Activated CD8-positive, alpha-beta T cell treated with anti-CD3 and anti-CD28 coated beads for 36 hours (primary cell): ENCODE measurements at regions not wholly inside any gene's neighbourhood (a gene's known extent, or its start where the extent isn't known, plus 50 kb on each side); places are given as distances from the start of the nearest gene placed in this dataset.

Experiments
- ATAC-seq: fragments of 200-7000 bp; cut with Tn5 transposase; one replicate; pipeline ENCODE4 v1.10.0; 2021; ENCODE audit warnings: mild to moderate bottlenecking, moderate library complexity
- CTCF ChIA-PET: fragments of 350-600 bp; sonication (Branson Sonifier 250); formaldehyde crosslinking; loops from one replicate; lab custom pipeline; 2021; ENCODE audit warnings: antibody characterized with exemption; lab: Charles Lee
- POLR2A ChIA-PET: fragments of 350-600 bp; sonication (Branson Sonifier 250); formaldehyde crosslinking; loops from one replicate; lab custom pipeline; 2021; ENCODE audit warnings: antibody characterized with exemption; lab: Charles Lee
- DNase-seq: peaks from one replicate; pipeline ENCODE4 v3.0.0-alpha.2; 2020
- H3K27ac Mint-ChIP-seq: one replicate; pipeline ENCODE4 v1.8.0; 2021; ENCODE audit warnings: mild to moderate bottlenecking, mixed read lengths
- H3K27me3 Mint-ChIP-seq: one replicate; pipeline ENCODE4 v1.8.0; 2021; ENCODE audit warnings: mixed read lengths
- H3K36me3 Mint-ChIP-seq: one replicate; pipeline ENCODE4 v1.8.0; 2021; ENCODE audit warnings: low read depth, mixed read lengths
- H3K4me1 Mint-ChIP-seq: one replicate; pipeline ENCODE4 v1.8.0; 2021; ENCODE audit warnings: low read depth, mixed read lengths
- H3K4me3 Mint-ChIP-seq: one replicate; pipeline ENCODE4 v1.8.0; 2021; ENCODE audit warnings: mild to moderate bottlenecking, moderate library complexity, mixed read lengths
- H3K9me3 Mint-ChIP-seq: one replicate; pipeline ENCODE4 v1.8.0; 2021; ENCODE audit warnings: mixed read lengths
- intact Hi-C: fragments of 100-400 bp; cut with micrococcal nuclease; formaldehyde crosslinking; loops from one replicate; pipeline ENCODE4 v1.10.0; 2022
- TF ChIP-seq, protein P1 (sequence below): fragments of 200-600 bp; IDR thresholded peaks from one replicate; pipeline ENCODE4 v1.8.0; 2022; ENCODE audit warnings: antibody characterized with exemption, mild to moderate bottlenecking

DNA sequence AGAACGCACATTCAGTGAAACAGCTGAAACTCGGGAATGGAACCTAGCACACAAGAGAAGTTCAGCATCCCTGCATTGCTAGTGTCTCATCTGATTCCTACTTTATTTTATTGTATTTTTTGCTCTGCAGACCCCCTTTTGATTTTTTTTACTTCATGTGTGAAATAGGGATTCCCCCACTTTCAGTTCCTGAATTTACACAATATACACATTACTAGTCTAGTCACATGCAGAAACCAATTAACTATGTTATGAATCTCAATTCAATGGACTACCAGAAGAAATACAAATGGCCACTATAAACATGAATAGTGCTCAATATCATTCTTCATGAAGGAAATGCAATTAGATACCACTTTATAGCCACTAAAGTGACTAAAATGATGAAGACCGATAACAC is 386.1 kb upstream of the COBL start:
- ATAC-seq (no peak), DNase-seq (no peak)
- Mint-ChIP-seq H3K27ac (no peak overlapping the region), H3K9me3 (peaks cover 7% of the 10 kb centered on the region), H3K4me1 (no peaks in the 10 kb centered on the region), H3K36me3 (no peaks in the 10 kb centered on the region), H3K4me3 (no peak overlapping the region), H3K27me3 (no peaks in the 10 kb centered on the region)
- intact Hi-C loops: no loop called here
- ChIA-PET POLR2A (no interaction called here), CTCF (no interaction called here)
- TF ChIP-seq, protein P1, sequence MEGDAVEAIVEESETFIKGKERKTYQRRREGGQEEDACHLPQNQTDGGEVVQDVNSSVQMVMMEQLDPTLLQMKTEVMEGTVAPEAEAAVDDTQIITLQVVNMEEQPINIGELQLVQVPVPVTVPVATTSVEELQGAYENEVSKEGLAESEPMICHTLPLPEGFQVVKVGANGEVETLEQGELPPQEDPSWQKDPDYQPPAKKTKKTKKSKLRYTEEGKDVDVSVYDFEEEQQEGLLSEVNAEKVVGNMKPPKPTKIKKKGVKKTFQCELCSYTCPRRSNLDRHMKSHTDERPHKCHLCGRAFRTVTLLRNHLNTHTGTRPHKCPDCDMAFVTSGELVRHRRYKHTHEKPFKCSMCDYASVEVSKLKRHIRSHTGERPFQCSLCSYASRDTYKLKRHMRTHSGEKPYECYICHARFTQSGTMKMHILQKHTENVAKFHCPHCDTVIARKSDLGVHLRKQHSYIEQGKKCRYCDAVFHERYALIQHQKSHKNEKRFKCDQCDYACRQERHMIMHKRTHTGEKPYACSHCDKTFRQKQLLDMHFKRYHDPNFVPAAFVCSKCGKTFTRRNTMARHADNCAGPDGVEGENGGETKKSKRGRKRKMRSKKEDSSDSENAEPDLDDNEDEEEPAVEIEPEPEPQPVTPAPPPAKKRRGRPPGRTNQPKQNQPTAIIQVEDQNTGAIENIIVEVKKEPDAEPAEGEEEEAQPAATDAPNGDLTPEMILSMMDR: no peak

DNA sequence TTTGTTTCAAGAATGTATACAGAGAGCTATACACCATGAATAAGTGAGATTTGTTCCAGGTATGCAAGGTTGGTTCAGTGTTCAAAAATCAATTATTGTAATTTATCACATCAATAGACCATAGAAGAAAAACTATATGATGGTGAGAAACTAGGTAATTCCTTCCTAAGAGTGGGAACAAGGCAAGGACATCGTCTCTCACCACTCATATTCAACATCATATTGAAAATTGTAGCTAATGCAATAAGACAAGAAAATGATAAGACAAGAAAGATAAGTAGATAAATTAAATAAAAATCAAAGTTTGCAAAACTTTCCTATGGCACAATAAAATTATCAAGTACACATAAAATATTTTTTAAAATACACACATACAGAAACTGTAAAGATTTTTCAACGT is 385.3 kb upstream of the COBL start:
- ATAC-seq (no peak), DNase-seq (no peak)
- Mint-ChIP-seq H3K27me3 (no peaks in the 10 kb centered on the region), H3K27ac (no peak overlapping the region), H3K9me3 (peaks cover 7% of the 10 kb centered on the region), H3K4me3 (no peak overlapping the region), H3K4me1 (no peaks in the 10 kb centered on the region), H3K36me3 (no peaks in the 10 kb centered on the region)
- intact Hi-C loops: no loop called here
- POLR2A ChIA-PET: no interaction called here
- CTCF ChIA-PET: no interaction called here
- TF ChIP-seq, protein P1: no peak

DNA sequence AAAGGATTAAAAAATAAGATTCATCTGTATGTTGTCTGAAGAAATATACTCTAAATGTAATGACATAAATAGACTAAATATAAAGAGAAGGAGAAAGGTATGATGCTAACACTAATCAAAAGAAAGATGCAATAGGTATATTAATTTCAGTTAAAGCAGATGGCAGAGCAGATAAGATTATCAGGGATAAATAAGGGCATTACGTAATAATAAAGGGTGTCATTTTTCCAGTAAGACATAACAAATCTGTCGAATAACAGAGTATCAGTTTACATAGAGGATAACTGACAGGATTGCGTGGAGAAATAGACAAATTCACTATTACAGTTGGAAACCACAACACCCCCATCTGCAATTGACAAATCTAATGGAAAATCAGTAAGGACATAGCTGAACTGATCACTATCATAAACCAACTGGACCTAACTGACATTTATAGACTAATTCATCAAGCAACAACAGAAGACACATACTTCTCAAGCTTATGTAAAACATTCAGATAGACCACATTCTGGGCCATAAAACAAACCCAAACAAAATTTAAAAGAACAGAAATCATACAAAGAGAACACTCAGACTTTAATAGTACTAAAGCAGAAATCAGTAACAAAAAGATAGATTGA is 384.1 kb upstream of the COBL start:
- POLR2A ChIA-PET: no interaction called here
- TF ChIP-seq, protein P1: no peak
- DNase-seq: no peak
- no peak for ATAC-seq
- H3K4me3 Mint-ChIP-seq: no peak overlapping the region
- no peaks in the 10 kb centered on the region for H3K4me1 Mint-ChIP-seq
- intact Hi-C loops: no loop called here
- CTCF ChIA-PET: no interaction called here
- no peaks in the 10 kb centered on the region for H3K36me3 Mint-ChIP-seq
- H3K27ac Mint-ChIP-seq: no peak overlapping the region
- H3K9me3 Mint-ChIP-seq: peaks cover 5% of the 10 kb centered on the region
- no peaks in the 10 kb centered on the region for H3K27me3 Mint-ChIP-seq

DNA sequence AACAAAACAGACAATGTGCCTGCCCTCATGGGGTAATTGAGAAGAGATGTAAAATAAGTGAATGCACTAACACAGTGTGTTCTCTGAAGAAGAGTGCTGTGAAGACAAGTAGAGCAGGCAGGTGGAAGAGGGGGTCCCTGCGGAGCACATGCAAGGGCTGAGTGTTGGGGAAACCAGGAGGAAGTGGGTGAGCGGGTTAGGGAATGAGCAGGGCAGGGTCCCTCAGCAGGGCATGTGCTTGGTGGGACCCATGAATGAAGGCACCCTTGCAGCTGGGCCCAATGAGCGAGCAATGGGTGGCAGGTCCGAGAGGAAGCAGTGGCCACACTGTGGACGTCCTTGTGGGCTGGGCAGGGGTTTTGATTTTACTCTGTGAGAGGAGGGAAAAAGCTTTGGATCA is 376.6 kb upstream of the COBL start:
- Mint-ChIP-seq H3K4me3 (no peak overlapping the region), H3K9me3 (peaks cover 10% of the 10 kb centered on the region), H3K4me1 (no peaks in the 10 kb centered on the region), H3K27me3 (no peaks in the 10 kb centered on the region), H3K27ac (no peak overlapping the region), H3K36me3 (no peaks in the 10 kb centered on the region)
- ATAC-seq (no peak), DNase-seq (no peak)
- TF ChIP-seq, protein P1: no peak
- POLR2A ChIA-PET: interaction anchor here (0.6 kb wide), 1 partner anchor 21 kb away, joined by 3 read pairs; no protein-coding TSS in a partner anchor
- CTCF ChIA-PET: no interaction called here
- intact Hi-C loops: no loop called here

DNA sequence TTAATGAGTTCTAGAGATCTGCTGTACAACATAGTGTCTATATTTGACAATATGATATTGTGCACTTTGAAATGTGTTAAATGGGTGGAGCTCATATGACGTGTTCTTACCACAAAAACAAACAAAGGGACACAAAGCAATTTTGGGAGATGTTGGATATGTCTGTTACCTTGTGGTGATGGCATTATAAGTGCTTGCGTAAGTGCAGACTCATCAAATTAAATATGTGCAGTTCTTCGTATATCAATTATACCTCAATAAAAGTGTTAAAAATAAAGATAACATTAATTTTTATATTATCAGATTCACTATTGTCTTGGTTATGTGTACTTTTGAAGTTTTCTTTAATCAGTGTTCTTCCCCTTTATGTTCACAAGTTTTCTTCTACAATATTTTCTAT is 372.9 kb upstream of the COBL start:
- ATAC-seq: no peak
- TF ChIP-seq, protein P1: no peak
- intact Hi-C loops: no loop called here
- Mint-ChIP-seq H3K4me3 (no peak overlapping the region), H3K27me3 (no peaks in the 10 kb centered on the region), H3K36me3 (no peaks in the 10 kb centered on the region), H3K4me1 (no peaks in the 10 kb centered on the region), H3K27ac (no peak overlapping the region), H3K9me3 (peaks cover 12% of the 10 kb centered on the region)
- DNase-seq: no peak
- CTCF ChIA-PET: no interaction called here
- POLR2A ChIA-PET: interaction anchor here (0.6 kb wide), 1 partner anchor 106 kb away, joined by 3 read pairs; no protein-coding TSS in a partner anchor
